ENCODE measurements at regions not wholly inside any gene's neighbourhood (a gene's known extent, or its start where the extent isn't known, plus 50 kb on each side); places are given as distances from the start of the nearest gene placed in this dataset.

DNA sequence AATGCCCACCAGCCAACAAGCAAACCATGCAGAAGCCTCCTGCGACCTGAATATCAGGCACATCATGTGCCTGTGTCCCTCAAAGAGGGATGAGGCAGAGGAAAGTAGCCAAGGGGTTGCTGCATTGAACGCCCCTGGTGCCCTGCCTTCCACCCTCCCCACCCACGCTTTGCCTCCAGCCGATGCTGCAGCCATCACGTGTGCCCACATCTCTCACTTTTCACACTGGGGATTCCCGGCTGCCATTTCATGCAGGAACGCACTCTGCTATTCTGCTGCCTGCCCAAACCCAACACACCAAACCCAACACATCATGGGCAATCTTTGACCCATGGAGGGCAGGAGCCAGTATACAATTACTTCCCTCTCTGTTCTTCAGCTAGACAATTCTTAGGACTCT, 462.2 kb upstream of the PROK2 start:
- no peak for DNase-seq

DNA sequence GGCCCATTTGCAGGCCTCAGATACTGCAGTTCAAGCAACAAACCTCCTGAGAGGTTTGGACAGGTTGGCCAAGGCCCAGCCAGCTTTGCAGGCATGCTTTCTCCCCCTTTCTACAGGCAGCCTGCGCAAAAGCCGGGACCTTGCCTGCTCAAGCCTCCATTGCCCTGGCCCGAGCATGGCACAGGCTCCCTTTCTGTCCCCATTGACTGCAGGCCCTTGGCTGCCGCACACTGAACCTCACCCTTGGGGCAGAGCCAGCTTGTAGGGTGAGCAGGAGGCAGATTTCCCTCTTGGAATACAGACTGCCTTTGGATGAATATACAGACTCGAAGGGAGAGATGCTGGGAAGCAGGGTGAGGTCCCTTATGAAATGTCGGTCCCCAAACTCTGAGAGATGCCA, 461.7 kb upstream of the PROK2 start:
- no peak for DNase-seq

DNA sequence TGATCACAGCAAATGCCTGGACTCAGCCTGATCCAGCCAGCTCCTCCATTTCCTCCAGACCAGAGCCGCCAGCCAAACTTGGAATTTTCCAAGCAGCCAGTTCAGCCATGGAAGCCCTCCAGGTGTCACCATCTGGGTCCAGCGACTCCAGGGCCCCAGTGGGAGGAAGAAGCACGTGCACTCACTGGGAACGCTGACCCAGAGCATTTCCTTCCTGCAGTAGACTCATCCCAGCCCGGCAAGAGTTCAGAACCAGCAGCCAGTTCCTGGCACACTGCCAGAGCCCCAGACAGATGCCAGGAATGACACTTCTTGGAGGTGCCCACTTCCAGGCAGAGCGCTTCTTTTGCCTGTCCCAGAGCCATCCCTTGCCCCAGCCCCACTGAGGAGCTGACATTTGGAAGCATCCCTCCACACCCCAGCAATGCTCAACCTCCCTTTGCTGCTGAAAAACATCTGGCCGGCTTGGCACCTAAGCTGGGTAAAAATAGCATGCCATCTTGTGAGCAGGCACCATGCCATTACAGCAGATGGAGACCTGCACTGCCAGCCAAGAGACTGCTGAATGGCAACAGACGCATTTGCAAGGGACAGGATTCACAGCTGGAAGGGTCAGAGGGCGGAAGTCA, 460.3 kb upstream of the PROK2 start:
- DNase-seq: no peak

DNA sequence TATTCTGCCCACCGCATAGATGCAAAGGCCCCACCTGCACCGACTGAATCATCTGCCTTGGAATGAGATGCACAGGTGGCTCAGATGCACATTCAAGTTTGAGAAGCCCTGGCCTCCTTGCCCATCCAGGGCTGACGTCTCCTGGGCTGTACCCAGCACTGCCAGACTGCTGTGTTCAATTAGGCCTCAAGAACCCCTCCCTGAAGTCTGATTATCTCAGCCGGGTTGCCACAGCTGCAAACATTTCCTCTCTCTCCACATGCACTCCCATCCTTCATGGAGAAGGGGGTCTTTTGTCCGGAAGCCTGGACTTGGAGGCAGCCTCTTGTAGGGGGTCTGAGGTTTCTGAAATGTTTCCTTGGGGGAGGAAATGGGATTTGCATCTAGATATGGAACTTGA, 459.4 kb upstream of the PROK2 start:
- DNase-seq: no peak

- DNase-seq: no peak
Measured at GRCh38 chr3:72242326-72242725, 457.4 kb upstream of the PROK2 start.

DNA sequence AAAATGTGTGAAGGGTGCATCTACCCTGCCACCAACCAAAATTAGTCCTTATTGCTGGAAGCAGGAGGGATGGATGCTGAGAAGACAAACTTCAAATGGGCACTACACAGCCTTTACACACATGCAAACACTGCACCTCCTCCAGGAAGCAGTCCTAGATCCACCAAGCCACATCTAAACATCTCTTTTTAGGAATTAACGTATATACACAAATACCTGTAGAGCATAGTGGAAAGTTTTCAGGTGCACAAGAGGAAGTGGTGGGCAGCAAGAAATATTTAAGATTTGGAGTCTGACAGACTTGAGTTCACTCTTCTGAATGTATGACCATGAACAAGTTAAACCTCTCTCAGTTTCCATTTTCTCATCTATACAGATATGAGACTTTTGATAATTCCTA, 456.6 kb upstream of the PROK2 start:
- DNase-seq: no peak

DNA sequence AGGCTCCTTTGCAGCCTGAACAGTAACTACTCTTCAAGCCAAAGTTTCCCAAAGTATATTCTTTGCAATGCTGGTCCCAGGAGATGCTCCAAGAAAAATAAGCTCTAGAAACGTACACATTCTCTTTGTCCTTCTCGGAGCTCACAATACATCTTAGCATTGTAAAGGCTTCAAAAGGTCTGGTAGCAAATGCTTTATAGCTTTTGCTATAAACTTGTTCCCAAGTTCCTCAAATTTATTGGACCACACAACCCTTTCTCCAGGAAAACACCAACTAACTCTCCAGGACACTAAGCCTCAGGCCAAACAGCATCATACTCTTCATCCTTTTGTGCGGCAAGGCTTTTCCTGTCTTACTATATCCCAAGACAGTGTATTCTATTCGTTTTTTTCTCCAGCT, 455.6 kb upstream of the PROK2 start:
- no peak for DNase-seq

DNA sequence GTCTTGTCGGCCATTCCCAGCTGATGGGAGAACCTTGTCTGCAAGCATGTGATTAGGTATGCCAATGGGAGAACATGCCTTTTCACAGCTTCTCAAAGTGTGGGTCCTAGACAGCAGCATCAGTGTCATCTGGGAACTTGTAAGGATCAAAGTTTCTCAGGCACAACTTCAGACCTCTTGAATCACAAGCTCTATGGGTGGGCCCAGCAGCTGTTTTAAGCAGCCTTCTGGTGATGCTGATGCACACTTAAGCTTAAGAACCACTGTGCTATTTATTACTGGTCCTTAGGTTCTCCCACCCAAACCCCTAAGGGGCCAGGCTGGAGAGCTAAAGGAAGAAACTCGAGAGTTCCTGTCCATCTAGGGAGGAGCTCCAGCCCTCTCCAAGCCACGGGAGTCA, 453.9 kb upstream of the PROK2 start:
- no peak for DNase-seq

GRCh38 chr3:72238010-72238691, 453.2 kb upstream of the PROK2 start:
- DNase-seq: no peak

GRCh38 chr3:72237679-72238009, 452.7 kb upstream of the PROK2 start:
- DNase-seq: no peak

GRCh38 chr3:72234391-72234790, 449.4 kb upstream of the PROK2 start:
- no peak for DNase-seq

- DNase-seq: no peak
Measured at GRCh38 chr3:72233571-72233970, 448.6 kb upstream of the PROK2 start.

GRCh38 chr3:72232777-72233176, 447.8 kb upstream of the PROK2 start:
- DNase-seq: no peak

GRCh38 chr3:72232331-72232730, 447.4 kb upstream of the PROK2 start:
- no peak for DNase-seq

DNA sequence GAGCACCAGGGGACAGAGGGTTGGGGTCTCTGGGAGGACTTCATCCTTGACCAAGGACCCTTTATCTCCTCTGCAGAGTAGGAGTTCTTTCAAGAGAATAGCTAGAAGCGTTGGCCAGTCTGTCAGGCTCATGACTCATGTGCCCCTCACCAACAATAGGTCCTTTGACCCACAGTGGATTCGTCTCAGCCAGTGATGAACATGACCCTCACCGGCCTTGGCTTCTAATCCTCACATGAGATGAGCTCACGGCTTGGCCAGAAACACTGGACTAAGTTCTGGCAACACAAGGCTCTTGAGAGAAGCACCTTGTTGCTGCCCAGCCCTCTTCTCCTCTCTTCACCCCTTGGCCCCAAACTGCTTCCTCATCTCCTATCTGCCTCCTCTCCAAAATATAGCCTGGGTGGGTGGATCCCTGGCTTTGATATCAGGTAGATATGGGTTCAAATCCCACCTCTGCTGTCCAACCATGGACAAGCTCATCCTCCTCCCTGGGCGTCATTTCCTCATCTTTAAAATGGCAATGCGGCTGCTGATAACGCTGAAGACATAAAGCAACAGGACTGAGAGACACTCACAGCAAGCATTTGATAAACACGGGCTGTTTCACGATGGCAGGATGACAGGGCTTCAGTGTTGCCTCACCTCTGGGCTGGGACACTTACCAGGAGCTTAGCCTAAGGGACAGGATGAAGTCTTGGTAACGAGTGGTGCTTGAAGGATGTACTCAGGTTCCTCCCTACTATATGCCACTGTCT, 446.7 kb upstream of the PROK2 start:
- DNase-seq: no peak

DNA sequence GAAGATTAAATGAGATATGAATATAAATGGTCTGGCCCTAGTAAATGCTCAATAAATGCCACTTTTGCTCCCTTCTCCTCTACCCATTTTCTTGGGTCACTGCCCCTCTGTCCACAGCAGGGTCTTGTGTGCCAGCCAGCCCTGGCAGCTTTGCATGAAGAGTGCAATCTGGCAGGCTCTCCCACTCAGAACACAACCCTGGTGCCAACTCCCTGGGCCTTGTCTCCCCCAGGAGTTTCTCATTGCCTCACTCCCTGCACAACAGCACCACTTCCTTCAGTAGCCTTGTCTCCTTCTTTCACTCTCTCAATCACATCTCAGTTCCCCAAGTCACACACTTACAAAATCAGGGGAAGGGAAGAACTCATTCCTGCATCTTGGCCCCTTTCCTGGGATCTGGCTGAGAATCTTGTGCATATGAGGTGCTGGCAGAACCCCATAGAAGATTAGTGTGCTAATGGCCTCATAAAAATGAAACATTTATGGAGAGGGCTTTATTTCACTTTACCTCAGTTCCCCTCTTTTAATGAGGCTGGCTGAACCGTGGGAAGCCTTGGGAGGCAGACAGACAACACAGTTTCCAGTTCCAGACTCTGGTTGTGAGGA, 445.9 kb upstream of the PROK2 start:
- no peak for DNase-seq

DNA sequence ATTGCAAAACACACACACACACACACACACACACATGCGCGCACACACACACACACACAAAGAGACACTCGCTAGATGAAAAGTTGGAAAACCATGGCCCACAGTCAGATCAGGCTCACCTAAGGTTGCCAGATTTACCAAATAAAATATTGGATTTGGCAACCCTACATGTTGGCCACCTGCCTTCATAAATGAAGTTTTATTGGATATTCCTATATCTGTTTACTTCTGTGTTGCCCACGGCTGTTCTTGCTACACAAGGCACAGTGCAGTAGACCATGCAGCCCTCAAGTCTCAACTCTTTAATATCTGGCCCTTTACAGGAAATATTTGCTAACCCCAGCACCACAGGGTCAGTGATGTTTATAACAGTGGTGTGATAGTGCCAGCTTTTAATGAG, 445.0 kb upstream of the PROK2 start:
- no peak for DNase-seq

DNA sequence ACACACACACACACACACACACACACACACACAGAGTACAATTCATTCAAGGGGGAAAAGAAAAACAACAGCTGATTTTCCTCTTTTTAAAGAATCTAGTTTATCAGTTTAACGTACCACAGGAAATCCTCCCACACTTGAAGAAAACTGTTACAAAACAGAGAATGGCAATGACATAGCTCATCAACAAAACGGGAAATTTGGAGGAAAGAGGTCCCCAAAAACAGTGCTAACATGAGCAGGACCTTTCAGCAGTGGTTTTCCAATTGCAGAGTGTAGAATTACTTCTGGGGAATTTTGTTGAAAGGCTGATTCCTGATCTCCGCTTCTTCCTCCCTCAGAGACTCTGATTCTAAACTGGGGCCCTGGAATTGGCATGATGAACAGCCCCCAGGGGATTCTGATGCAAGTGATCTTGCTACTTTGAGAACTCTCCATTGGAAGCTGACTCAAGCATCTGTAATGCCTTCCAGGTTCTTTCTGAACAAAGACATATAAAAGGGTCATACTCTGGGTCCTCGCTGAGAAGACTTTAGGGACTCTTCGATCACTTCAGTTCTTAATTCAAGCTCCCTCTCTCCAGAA, 442.6 kb upstream of the PROK2 start:
- DNase-seq: no peak

GRCh38 chr3:72224804-72225509, 440.0 kb upstream of the PROK2 start:
- DNase-seq: no peak

DNA sequence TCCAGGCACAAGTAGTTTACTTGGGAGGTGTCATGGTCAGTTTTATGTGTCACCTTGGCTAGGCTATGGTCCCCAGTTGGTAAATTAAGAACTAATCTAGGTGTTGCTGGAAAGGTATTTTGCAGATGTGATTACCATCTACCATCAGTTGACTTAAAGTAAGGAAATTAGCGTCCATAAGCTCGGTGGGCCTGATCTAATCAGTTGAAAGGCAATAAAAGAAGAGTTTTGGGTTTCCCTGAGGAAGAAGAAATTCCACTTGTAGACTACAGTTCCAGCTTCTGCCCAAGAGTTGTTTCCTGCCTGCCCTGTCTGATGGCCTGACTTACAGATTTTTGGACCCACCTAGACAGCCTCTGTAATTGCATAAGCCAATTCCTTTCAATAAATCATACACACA, 438.7 kb upstream of the PROK2 start:
- DNase-seq: no peak

- DNase-seq: no peak
Measured at GRCh38 chr3:72223116-72223515, 438.2 kb upstream of the PROK2 start.

GRCh38 chr3:72222410-72222809, 437.5 kb upstream of the PROK2 start:
- no peak for DNase-seq

DNA sequence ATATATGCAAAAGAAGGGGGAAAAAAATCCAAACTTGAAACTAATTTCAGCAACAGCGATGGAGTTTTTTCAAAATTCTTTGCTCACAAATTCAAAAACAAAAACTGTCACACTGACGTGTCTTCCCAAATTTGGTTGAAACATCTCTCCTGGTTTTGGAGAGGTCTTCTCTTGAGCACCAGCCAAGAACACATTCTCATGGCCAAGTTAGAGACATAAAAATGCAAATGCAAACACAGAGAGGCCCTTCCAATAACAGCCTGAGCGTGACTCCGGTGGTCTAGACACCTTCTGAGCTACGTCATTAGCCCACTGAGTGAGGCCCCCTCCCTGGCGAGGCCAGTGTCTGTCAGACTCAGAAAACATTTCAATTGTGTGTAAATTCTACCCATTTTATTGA, 436.0 kb upstream of the PROK2 start:
- DNase-seq: no peak
